HEK293T (cell line): ENCODE measurements at regions not wholly inside any gene's neighbourhood (a gene's known extent, or its start where the extent isn't known, plus 50 kb on each side); places are given as distances from the start of the nearest gene placed in this dataset.

Source experiments
- CTCF ChIA-PET: fragments of 350-600 bp; formaldehyde crosslinking; extraction: SDS; loops from one replicate; lab custom pipeline; 2021; ENCODE audit warnings: antibody characterized with exemption, inconsistent platforms; lab: Yijun Ruan, JAX
- POLR2A ChIA-PET: fragments of 350-600 bp; formaldehyde crosslinking; extraction: SDS; loops from one replicate; lab custom pipeline; 2020; ENCODE audit warnings: antibody characterized with exemption, inconsistent platforms; lab: Yijun Ruan, JAX
- DNase-seq: peaks from one replicate; pipeline ENCODE4 v3.0.0; 2012; ENCODE audit warnings: mixed read lengths; ENCODE audit errors: extremely low spot score
- ARNT ChIP-seq: fragments of 450-650 bp; IDR thresholded peaks from 2 replicates; pipeline ENCODE4 v1.6.1; 2017; ENCODE audit warnings: mild to moderate bottlenecking
- BHLHE40 ChIP-seq: fragments of 450-650 bp; IDR thresholded peaks from 2 replicates; pipeline ENCODE4 v1.6.1; 2016; ENCODE audit warnings: mild to moderate bottlenecking, moderate library complexity, borderline replicate concordance
- CTBP1 ChIP-seq: fragments of 450-650 bp; IDR thresholded peaks from 2 replicates; pipeline ENCODE4 v1.6.1; 2016; ENCODE audit warnings: borderline replicate concordance
- ELF4 ChIP-seq: fragments of 450-650 bp; IDR thresholded peaks from 2 replicates; pipeline ENCODE4 v1.6.1; 2017; ENCODE audit warnings: antibody characterized with exemption
- FOXA1 ChIP-seq: fragments of 450-650 bp; IDR thresholded peaks from 2 replicates; pipeline ENCODE4 v1.6.1; 2016; ENCODE audit warnings: mild to moderate bottlenecking
- FOXK2 ChIP-seq: fragments of 450-650 bp; IDR thresholded peaks from 2 replicates; pipeline ENCODE4 v1.6.1; 2016; ENCODE audit warnings: mild to moderate bottlenecking
- FOXM1 ChIP-seq: fragments of 450-650 bp; IDR thresholded peaks from 2 replicates; pipeline ENCODE4 v1.6.1; 2017; ENCODE audit warnings: mild to moderate bottlenecking, borderline replicate concordance
- HDGF ChIP-seq: fragments of 450-650 bp; IDR thresholded peaks from 2 replicates; pipeline ENCODE4 v1.6.1; 2017; ENCODE audit warnings: antibody characterized with exemption, borderline replicate concordance
- L3MBTL2 ChIP-seq: fragments of 450-650 bp; conservative IDR thresholded peaks from 2 replicates; pipeline ENCODE4 v1.6.1; 2016; ENCODE audit warnings: mild to moderate bottlenecking
- LEF1 ChIP-seq: fragments of 450-650 bp; IDR thresholded peaks from 2 replicates; pipeline ENCODE4 v1.6.1; 2017; ENCODE audit warnings: mild to moderate bottlenecking, borderline replicate concordance
- NFRKB ChIP-seq: fragments of 450-650 bp; IDR thresholded peaks from 2 replicates; pipeline ENCODE4 v1.6.1; 2016; ENCODE audit warnings: mild to moderate bottlenecking, moderate library complexity
- SP1 ChIP-seq: fragments of 450-650 bp; IDR thresholded peaks from 2 replicates; pipeline ENCODE4 v1.6.1; 2017
- SUZ12 ChIP-seq: fragments of 450-650 bp; IDR thresholded peaks from 2 replicates; pipeline ENCODE4 v1.6.1; 2016; ENCODE audit warnings: mild to moderate bottlenecking
- TARDBP ChIP-seq: fragments of 450-650 bp; IDR thresholded peaks from 2 replicates; pipeline ENCODE4 v1.6.1; 2016
- ZNF384 ChIP-seq: fragments of 450-650 bp; IDR thresholded peaks from 2 replicates; pipeline ENCODE4 v1.6.1; 2016
- TF ChIP-seq, protein P1 (sequence below): fragments of 450-650 bp; IDR thresholded peaks from 2 replicates; pipeline ENCODE4 v1.6.1; 2016

DNA sequence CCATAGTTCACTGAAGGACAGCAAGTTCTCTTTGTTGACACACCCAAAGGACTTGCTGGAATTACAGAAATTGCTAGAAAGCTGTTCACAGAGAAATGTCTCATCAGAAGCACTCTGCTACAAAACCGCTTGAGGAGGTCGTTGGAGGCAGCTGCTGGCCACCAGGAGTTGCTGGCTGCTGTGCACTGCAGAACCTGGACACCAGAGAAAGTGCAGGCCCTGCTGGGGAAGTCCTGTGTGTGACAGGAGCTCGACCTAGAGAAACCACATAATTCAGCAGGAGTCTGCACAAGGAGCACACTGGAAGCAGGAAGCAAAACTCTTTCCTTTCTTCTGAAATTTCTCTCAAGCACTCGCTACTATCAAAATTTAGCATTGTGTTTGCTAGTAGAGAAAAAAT is 461.5 kb upstream of the GHITM start:
- TF ChIP-seq FOXA1 (no peak), FOXM1 (no peak), L3MBTL2 (no peak), FOXK2 (no peak), LEF1 (no peak), CTBP1 (no peak), SP1 (no peak), BHLHE40 (no peak), TARDBP (no peak), ZNF384 (no peak), HDGF (no peak), ARNT (no peak), SUZ12 (no peak), NFRKB (no peak), ELF4 (no peak)
- TF ChIP-seq, protein P1, sequence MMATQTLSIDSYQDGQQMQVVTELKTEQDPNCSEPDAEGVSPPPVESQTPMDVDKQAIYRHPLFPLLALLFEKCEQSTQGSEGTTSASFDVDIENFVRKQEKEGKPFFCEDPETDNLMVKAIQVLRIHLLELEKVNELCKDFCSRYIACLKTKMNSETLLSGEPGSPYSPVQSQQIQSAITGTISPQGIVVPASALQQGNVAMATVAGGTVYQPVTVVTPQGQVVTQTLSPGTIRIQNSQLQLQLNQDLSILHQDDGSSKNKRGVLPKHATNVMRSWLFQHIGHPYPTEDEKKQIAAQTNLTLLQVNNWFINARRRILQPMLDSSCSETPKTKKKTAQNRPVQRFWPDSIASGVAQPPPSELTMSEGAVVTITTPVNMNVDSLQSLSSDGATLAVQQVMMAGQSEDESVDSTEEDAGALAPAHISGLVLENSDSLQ, result no peak
- CTCF ChIA-PET, result no interaction called here
- POLR2A ChIA-PET, result no interaction called here
- no peak for DNase-seq

DNA sequence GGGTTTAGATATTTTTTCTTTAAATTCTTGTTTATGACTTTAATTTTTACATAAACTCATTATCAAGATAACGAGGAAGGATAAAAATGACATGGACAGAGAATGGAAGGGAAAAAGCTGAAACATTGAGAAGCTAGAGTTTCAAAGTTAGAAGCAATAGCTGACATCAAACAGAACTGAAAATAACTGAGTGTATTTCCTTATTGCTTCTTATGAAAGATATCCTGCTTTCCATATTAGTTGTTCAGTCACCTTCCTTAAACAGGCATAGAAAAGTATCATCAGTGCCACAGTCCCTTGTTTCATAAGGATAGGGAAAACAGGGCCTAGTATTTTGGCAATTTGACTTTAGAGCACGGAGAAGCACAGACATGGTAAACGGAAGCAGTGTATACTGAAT is 460.5 kb upstream of the GHITM start:
- POLR2A ChIA-PET, result interaction anchor here (0.6 kb wide), 1 partner anchor 193 kb away, joined by 3 read pairs; no protein-coding TSS in a partner anchor
- no peak for DNase-seq
- CTCF ChIA-PET, result no interaction called here

DNA sequence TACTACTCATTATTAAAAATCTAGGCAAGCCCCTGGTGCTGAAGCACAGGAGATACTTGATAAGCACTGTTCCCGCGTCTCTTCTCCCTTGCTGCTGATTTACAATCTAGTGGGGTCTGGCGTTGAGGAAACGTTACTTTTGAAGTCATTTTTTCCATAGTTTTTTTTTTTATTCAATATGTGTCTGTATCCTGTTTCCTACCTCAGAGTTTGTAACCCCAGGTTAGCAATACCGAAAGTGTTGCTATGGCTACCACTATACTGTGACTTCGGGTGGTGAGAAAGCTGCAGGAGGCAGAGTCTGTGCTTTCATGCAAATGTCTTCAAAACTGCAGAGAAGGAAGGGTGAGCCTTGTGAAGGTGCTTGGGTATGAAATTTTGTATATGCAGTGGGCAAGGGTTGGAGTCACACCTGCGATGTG is 458.8 kb upstream of the GHITM start:
- no peak for DNase-seq
- ChIA-PET POLR2A (no interaction called here), CTCF (no interaction called here)
- TF ChIP-seq SP1 (no peak), SUZ12 (no peak), BHLHE40 (no peak), FOXK2 (no peak), ARNT (no peak), L3MBTL2 (no peak), TARDBP (no peak), FOXM1 (no peak), ZNF384 (no peak)
- TF ChIP-seq, protein P1, result no peak

More for the DNA sequence above, 460.5 kb upstream of the GHITM start:
- TF ChIP-seq LEF1 (no peak), FOXK2 (no peak), CTBP1 (no peak), SUZ12 (no peak), BHLHE40 (no peak), SP1 (no peak), NFRKB (no peak), ARNT (no peak)
- TF ChIP-seq, protein P1, result no peak

DNA sequence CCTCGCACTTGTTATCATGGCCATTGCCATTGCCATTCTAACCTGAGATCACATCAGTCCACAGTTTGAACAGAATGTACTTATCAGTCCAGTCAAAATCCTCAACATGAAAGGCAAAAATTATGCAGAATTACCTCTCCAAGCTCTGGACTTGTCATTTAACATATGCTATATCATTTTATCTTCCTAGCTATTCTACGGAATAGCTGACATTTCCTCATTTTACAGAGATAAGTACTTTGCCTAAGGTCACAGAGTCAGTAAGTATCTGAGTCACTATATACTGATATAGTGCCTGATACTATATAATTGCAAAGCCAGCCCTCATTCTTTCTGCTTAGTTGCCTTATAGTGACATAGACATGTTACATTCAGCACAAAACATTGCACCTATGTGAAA is 456.9 kb upstream of the GHITM start:
- no peak for DNase-seq
- POLR2A ChIA-PET, result no interaction called here
- CTCF ChIA-PET, result no interaction called here
- no peak for TF ChIP-seq NFRKB
- TF ChIP-seq HDGF, result no peak
- TF ChIP-seq FOXM1, result no peak
- no peak for TF ChIP-seq TARDBP
- no peak for TF ChIP-seq ZNF384
- no peak for TF ChIP-seq L3MBTL2
- TF ChIP-seq LEF1, result no peak
- no peak for TF ChIP-seq SUZ12
- no peak for TF ChIP-seq FOXK2
- TF ChIP-seq ARNT, result no peak
- no peak for TF ChIP-seq SP1
- TF ChIP-seq, protein P1, result no peak
- TF ChIP-seq CTBP1, result no peak
- no peak for TF ChIP-seq BHLHE40
- no peak for TF ChIP-seq FOXA1
- TF ChIP-seq ELF4, result no peak

DNA sequence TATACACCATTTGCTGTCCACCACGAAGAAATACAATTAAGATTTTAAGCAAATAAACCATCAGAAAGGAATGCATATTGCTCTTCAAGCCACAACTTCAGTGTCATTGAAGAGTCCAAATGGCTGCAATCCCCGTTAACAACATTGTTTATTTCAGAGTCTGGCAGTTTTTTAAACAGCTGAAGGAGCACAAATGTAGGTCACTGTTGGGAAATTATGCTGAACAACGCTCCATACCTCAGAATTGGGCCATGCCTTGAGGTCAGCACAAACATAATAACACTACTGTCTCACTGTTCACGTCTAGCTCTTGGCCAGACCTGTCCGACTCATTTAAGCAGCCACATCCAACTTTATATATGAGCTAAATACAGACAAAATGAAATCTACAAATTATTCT is 453.9 kb upstream of the GHITM start:
- TF ChIP-seq CTBP1, result no peak
- TF ChIP-seq BHLHE40, result no peak
- ChIA-PET POLR2A (no interaction called here), CTCF (no interaction called here)
- DNase-seq, result no peak

DNA sequence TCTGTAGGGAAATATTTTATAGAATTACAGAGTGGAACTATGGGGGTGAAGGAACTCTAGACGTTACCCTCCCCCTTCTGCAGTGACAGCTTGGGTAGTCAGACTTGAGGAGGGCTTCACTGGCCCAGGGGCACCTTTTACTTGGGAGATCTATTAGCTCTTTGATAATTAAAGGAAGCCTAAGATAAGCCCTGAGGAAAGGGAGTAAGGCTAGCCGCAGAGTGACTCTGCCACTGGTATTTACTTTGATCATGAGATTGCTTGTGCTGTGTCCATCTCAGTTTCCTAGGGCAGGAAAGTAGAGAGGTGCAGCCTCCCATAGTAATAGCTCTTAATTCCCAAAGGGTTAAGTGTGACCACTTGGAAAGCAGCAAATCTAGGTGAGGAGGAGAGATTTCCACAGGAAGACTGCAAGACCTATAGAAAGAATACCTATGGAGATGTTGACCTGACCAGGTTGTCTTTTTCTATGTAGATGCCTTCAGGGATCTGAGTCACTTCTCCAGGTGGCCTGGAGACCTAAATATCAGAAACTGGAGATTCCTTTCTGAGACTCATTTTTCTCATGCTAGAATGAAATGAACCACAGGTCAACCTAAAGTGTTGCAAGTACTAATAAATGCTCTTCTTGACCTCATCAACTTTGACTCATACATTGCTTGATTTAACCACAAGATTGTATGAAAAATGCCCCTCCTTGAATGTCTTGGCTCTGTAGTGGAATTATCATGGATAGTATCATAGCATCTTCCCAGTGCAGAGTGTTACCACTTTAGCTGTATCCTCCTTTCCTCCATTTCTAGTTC is 447.3 kb upstream of the GHITM start:
- TF ChIP-seq FOXA1 (no peak), TARDBP (no peak), BHLHE40 (no peak), FOXK2 (no peak), HDGF (no peak), SP1 (no peak), SUZ12 (no peak), CTBP1 (no peak), LEF1 (no peak), ZNF384 (no peak), ELF4 (no peak), L3MBTL2 (no peak), FOXM1 (no peak)

More for the DNA sequence above, 447.3 kb upstream of the GHITM start:
- ChIA-PET POLR2A (no interaction called here), CTCF (no interaction called here)
- no peak for DNase-seq
